Endothelial cell of umbilical vein (primary cell): ENCODE measurements at regions not wholly inside any gene's neighbourhood (a gene's known extent, or its start where the extent isn't known, plus 50 kb on each side); places are given as distances from the start of the nearest gene placed in this dataset.
A peak's percentile ranks its signal among the peaks of the same experiment; 100 is the strongest.

Experiments
- BruUV-seq: library from RNA; stranded (reverse); fragments of 400-500 nt; replicated peaks from 2 replicates; lab custom pipeline; 2021; lab: Mats Ljungman, UMichigan
- CTCF ChIA-PET: fragments of 300-600, 350-600 bp; sonication (Branson Sonifier 250); formaldehyde crosslinking; loops from one replicate; lab custom pipeline; 2021; ENCODE audit warnings: antibody characterized with exemption, inconsistent platforms; lab: Charles Lee
- POLR2A ChIA-PET: fragments of 300-600, 350-600 bp; sonication (Branson Sonifier 250); formaldehyde crosslinking; loops from one replicate; lab custom pipeline; 2021; ENCODE audit warnings: antibody characterized with exemption, inconsistent platforms; lab: Charles Lee
- DNase-seq: peaks from one replicate; pipeline ENCODE4 v3.0.0-alpha.2; 2011; ENCODE audit warnings: low read depth, low spot score
- FAIRE-seq: peaks from 2 replicates; lab custom pipeline; 2011; peaks lifted over from hg19 to GRCh38; lab: Jason Lieb, UNC
- H2AFZ ChIP-seq: 2 replicates; pipeline ENCODE4 v1.6.0; 2012; ENCODE audit warnings: low read depth, low read length, control low read depth, inconsistent platforms
- H3K27ac ChIP-seq: 2 replicates; pipeline ENCODE4 v1.5.1; 2011; ENCODE audit warnings: low read depth, mild to moderate bottlenecking, control low read depth, low read length, moderate library complexity; ENCODE audit not compliant: insufficient read depth
- H3K27me3 ChIP-seq, 2 experiments: 2 replicates each; pipeline versions ENCODE4 v1.6.0 to v1.6.1; 2011; ENCODE audit warnings: low read length in 2 of 2, mixed read lengths in 1 of 2; ENCODE audit not compliant: control insufficient read depth in 2 of 2, insufficient read depth in 2 of 2
- H3K36me3 ChIP-seq, 2 experiments: 2 replicates in 1 of 2; 3 replicates in 1 of 2; pipeline ENCODE4 v1.5.1; 2011; ENCODE audit warnings: low read length in 2 of 2, mild to moderate bottlenecking in 1 of 2, moderate library complexity in 1 of 2; ENCODE audit not compliant: control insufficient read depth in 2 of 2, insufficient read depth in 2 of 2; ENCODE audit errors: extremely low read depth in 1 of 2
- H3K4me1 ChIP-seq: 3 replicates; pipeline ENCODE4 v1.5.1; 2011; ENCODE audit warnings: mild to moderate bottlenecking, low read length; ENCODE audit not compliant: control insufficient read depth, insufficient read depth; ENCODE audit errors: extremely low read depth
- H3K4me2 ChIP-seq: 2 replicates; pipeline ENCODE4 v1.6.1; 2011; ENCODE audit warnings: low read length, control low read depth, mixed read lengths; ENCODE audit not compliant: insufficient read depth
- H3K4me3 ChIP-seq, 3 experiments: fragments of 200-600 bp in 1 of 3; sonication (generic), shearing (Covaris generic) in 1 of 3; replicated peaks in 1 of 3; 2 replicates each; pipeline ENCODE4 v1.5.1; 2011 to 2016; ENCODE audit warnings: control low read depth in 3 of 3, low read length in 3 of 3, mild to moderate bottlenecking in 2 of 3, inconsistent platforms in 1 of 3, low read depth in 1 of 3, moderate library complexity in 1 of 3; ENCODE audit not compliant: insufficient read depth in 1 of 3
- H3K79me2 ChIP-seq: 2 replicates; pipeline ENCODE4 v1.6.0; 2012; ENCODE audit warnings: low read length, inconsistent platforms; ENCODE audit not compliant: control insufficient read depth, insufficient read depth
- H3K9ac ChIP-seq: replicated peaks from 2 replicates; pipeline ENCODE3; 2011; ENCODE audit warnings: low read length, control low read depth; ENCODE audit not compliant: insufficient read depth; ENCODE audit errors: extremely low read depth
- H3K9me1 ChIP-seq: replicated peaks from 3 replicates; pipeline ENCODE4 v1.6.0; 2011; ENCODE audit warnings: mild to moderate bottlenecking, low read length; ENCODE audit not compliant: control insufficient read depth, insufficient read depth; ENCODE audit errors: extremely low read depth
- H3K9me3 ChIP-seq: replicated peaks from 2 replicates; pipeline ENCODE4 v1.5.1; 2012; ENCODE audit warnings: low read length, inconsistent platforms; ENCODE audit not compliant: control insufficient read depth, insufficient read depth
- H4K20me1 ChIP-seq: replicated peaks from 2 replicates; pipeline ENCODE3; 2011; ENCODE audit warnings: mild to moderate bottlenecking, low read length; ENCODE audit not compliant: control insufficient read depth, insufficient read depth; ENCODE audit errors: extremely low read depth
- CTCF ChIP-seq, 2 donors: IDR thresholded peaks; 1 replicate in 1 of 2; 2 replicates in 1 of 2; pipeline ENCODE4 v1.5.1; 2011; ENCODE audit warnings: low read length in 2 of 2, mild to moderate bottlenecking in 2 of 2, moderate library complexity in 2 of 2, control low read depth in 1 of 2, inconsistent platforms in 1 of 2, low read depth in 1 of 2; ENCODE audit not compliant: insufficient read depth in 1 of 2; ENCODE audit errors: extremely low read depth in 1 of 2
- EZH2 ChIP-seq: IDR thresholded peaks from 2 replicates; pipeline ENCODE4 v1.6.1; 2012; ENCODE audit warnings: borderline replicate concordance, low read depth, mild to moderate bottlenecking, moderate library complexity, low read length, inconsistent platforms; ENCODE audit not compliant: severe bottlenecking
- FOS ChIP-seq: IDR thresholded peaks from 2 replicates; pipeline ENCODE4 v1.6.1; 2011; ENCODE audit warnings: mild to moderate bottlenecking, low read length, moderate library complexity, borderline replicate concordance; ENCODE audit not compliant: insufficient read depth
- GATA2 ChIP-seq: IDR thresholded peaks from 2 replicates; pipeline ENCODE4 v1.7.0; 2011; ENCODE audit warnings: low read depth, mild to moderate bottlenecking, moderate library complexity, mixed read lengths, low read length; ENCODE audit not compliant: insufficient read length, insufficient read depth
- JUN ChIP-seq: IDR thresholded peaks from 2 replicates; pipeline ENCODE4 v1.6.1; 2011; ENCODE audit warnings: borderline replicate concordance, low read depth; ENCODE audit not compliant: insufficient read length, insufficient read depth
- MAX ChIP-seq: IDR thresholded peaks from 2 replicates; pipeline ENCODE4 v1.6.1; 2011; ENCODE audit not compliant: insufficient read depth, insufficient read length
- MYC ChIP-seq: IDR thresholded peaks from one replicate; pipeline ENCODE4 v1.6.1; 2011; ENCODE audit warnings: mild to moderate bottlenecking, low read depth, low read length
- POLR2A ChIP-seq: IDR thresholded peaks from 2 replicates; pipeline ENCODE4 v1.6.1; 2012; ENCODE audit warnings: low read depth, mild to moderate bottlenecking, control low read depth, low read length
- POLR2AphosphoS5 ChIP-seq: IDR thresholded peaks from 2 replicates; pipeline ENCODE4 v1.6.1; 2012; ENCODE audit warnings: low read depth, mild to moderate bottlenecking, control low read depth, low read length, moderate library complexity; ENCODE audit not compliant: insufficient read depth
- dilution Hi-C: fragments of 300-500 bp; cut with MboI; formaldehyde crosslinking; loops from one replicate; pipeline ENCODE4 v1.15.0; 2019; ENCODE audit warnings: low sequenced_read_pairs; ENCODE audit not compliant: extremely low pct_ligation_motif_present
- intact Hi-C: fragments of 100-400 bp; cut with micrococcal nuclease; formaldehyde crosslinking; loops from one replicate; pipeline ENCODE4 v1.10.0; 2022

- no peaks in the 10 kb centered on the region for H3K79me2 ChIP-seq
- H3K27me3 ChIP-seq = no peaks in the 10 kb centered on the region
- ChIA-PET POLR2A (no interaction called here), CTCF (no interaction called here)
- H3K9ac ChIP-seq = no peak overlapping the region
- H3K4me2 ChIP-seq = no peak overlapping the region
- no TSS peak for BruUV-seq
- DNase-seq = no peak
- no peaks in the 10 kb centered on the region for H4K20me1 ChIP-seq
- H3K27ac ChIP-seq = no peak overlapping the region
- no peaks in the 10 kb centered on the region for H3K9me1 ChIP-seq
- TF ChIP-seq EZH2 = no peak
- TF ChIP-seq POLR2AphosphoS5 = no peak
- TF ChIP-seq GATA2 = no peak
- TF ChIP-seq MAX = no peak
- TF ChIP-seq POLR2A = no peak
- TF ChIP-seq MYC = no peak
- TF ChIP-seq JUN = no peak
- dilution Hi-C loops = no loop called here
- no peak overlapping the region for H2AFZ ChIP-seq
- no peaks in the 10 kb centered on the region for H3K9me3 ChIP-seq
- no peaks in the 10 kb centered on the region for H3K36me3 ChIP-seq
- no peak overlapping the region for H3K4me3 ChIP-seq
- intact Hi-C loops = no loop called here
- H3K4me1 ChIP-seq = no peaks in the 10 kb centered on the region
- FAIRE-seq = no peak
These were observed 950.1 kb downstream of the DIPK2A start for GRCh38 chr3:144921710-144922109.

GRCh38 chr3:144923046-144923775 is 951.6 kb downstream of the DIPK2A start:
- no TSS peak for BruUV-seq
- FAIRE-seq (peak; percentile 21), DNase-seq (peak; percentile 51)
- intact Hi-C loops = no loop called here
- Histone ChIP-seq H3K9me1 (no peaks in the 10 kb centered on the region), H2AFZ (no peak overlapping the region), H3K27me3 (no peaks in the 10 kb centered on the region), H3K4me3 (no peak overlapping the region), H3K9ac (no peak overlapping the region), H3K4me2 (no peak overlapping the region), H4K20me1 (no peaks in the 10 kb centered on the region), H3K27ac (no peak overlapping the region), H3K36me3 (no peaks in the 10 kb centered on the region), H3K4me1 (no peaks in the 10 kb centered on the region), H3K9me3 (no peaks in the 10 kb centered on the region), H3K79me2 (no peaks in the 10 kb centered on the region)
- POLR2A ChIA-PET = no interaction called here
- CTCF ChIA-PET = no interaction called here
- dilution Hi-C loops = no loop called here
- TF ChIP-seq POLR2AphosphoS5 (no peak), MYC (no peak), GATA2 (no peak), MAX (no peak), POLR2A (no peak), FOS (no peak), JUN (no peak), EZH2 (no peak), CTCF (IDR thresholded peaks at IDR 0.05; ENCODE audit: extremely low read depth in 1 of 2, insufficient read depth in 1 of 2, low read depth in 1 of 2, low read length in 2 of 2) (no peak)
